H9 (cell line): ENCODE measurements at regions not wholly inside any gene's neighbourhood (a gene's known extent, or its start where the extent isn't known, plus 50 kb on each side); places are given as distances from the start of the nearest gene placed in this dataset.

ENCODE experiments used
- DNase-seq: peaks from one replicate; pipeline ENCODE4 v3.0.0-alpha.2; 2017
- H2AFZ ChIP-seq: one replicate; pipeline ENCODE4 v1.6.1; 2013; ENCODE audit warnings: mild to moderate bottlenecking, low read length, control low read depth, moderate library complexity
- H2AK5ac ChIP-seq: 2 replicates; pipeline ENCODE4 v1.6.1; 2013; ENCODE audit warnings: low read length, control low read depth, mixed read lengths; ENCODE audit not compliant: insufficient read length
- H2BK120ac ChIP-seq: one replicate; pipeline ENCODE4 v1.6.1; 2013; ENCODE audit warnings: low read depth, mild to moderate bottlenecking, low read length, control low read depth, inconsistent platforms; ENCODE audit not compliant: poor library complexity, severe bottlenecking
- H2BK12ac ChIP-seq: 2 replicates; pipeline ENCODE4 v1.6.1; 2013; ENCODE audit warnings: low read length, control low read depth, mixed read lengths, low read depth; ENCODE audit not compliant: insufficient read length
- H2BK15ac ChIP-seq: 2 replicates; pipeline ENCODE4 v1.6.1; 2013; ENCODE audit warnings: low read depth, low read length, control low read depth
- H2BK20ac ChIP-seq: one replicate; pipeline ENCODE4 v1.6.1; 2013; ENCODE audit warnings: low read depth, mild to moderate bottlenecking, low read length, control low read depth, inconsistent platforms; ENCODE audit not compliant: poor library complexity, severe bottlenecking
- H2BK5ac ChIP-seq: 2 replicates; pipeline ENCODE4 v1.6.1; 2013; ENCODE audit warnings: low read length, control low read depth, mixed read lengths; ENCODE audit not compliant: insufficient read length
- H3K14ac ChIP-seq: 2 replicates; pipeline ENCODE4 v1.6.1; 2013; ENCODE audit warnings: low read length, control low read depth; ENCODE audit not compliant: insufficient read depth
- H3K18ac ChIP-seq: 2 replicates; pipeline ENCODE4 v1.6.1; 2013; ENCODE audit warnings: low read depth, mild to moderate bottlenecking, mixed read lengths, low read length, control low read depth; ENCODE audit not compliant: insufficient read length
- H3K23ac ChIP-seq: 2 replicates; pipeline ENCODE4 v1.6.1; 2013; ENCODE audit warnings: low read length, control low read depth, mixed read lengths, low read depth; ENCODE audit not compliant: insufficient read length
- H3K23me2 ChIP-seq: 2 replicates; pipeline ENCODE4 v1.6.1; 2013; ENCODE audit warnings: low read depth, mild to moderate bottlenecking, mixed read lengths, low read length, control low read depth; ENCODE audit not compliant: insufficient read length, poor library complexity, severe bottlenecking
- H3K27ac ChIP-seq: 2 replicates; pipeline ENCODE4 v1.5.1; 2013; ENCODE audit warnings: low read length, control low read depth, mixed read lengths, low read depth; ENCODE audit not compliant: insufficient read length
- H3K27me3 ChIP-seq: 2 replicates; pipeline ENCODE4 v1.6.1; 2013; ENCODE audit warnings: low read length, control low read depth, inconsistent platforms; ENCODE audit not compliant: insufficient read depth
- H3K4ac ChIP-seq: 2 replicates; pipeline ENCODE4 v1.6.1; 2013; ENCODE audit warnings: low read depth, mild to moderate bottlenecking, control low read depth, inconsistent platforms, low read length, moderate library complexity
- H3K4me1 ChIP-seq: 2 replicates; pipeline ENCODE4 v1.6.1; 2013; ENCODE audit warnings: low read length, control low read depth, inconsistent platforms; ENCODE audit not compliant: insufficient read depth
- H3K4me2 ChIP-seq: 2 replicates; pipeline ENCODE4 v1.6.1; 2013; ENCODE audit warnings: low read length, control low read depth, mixed read lengths; ENCODE audit not compliant: insufficient read length, insufficient read depth
- H3K56ac ChIP-seq: 2 replicates; pipeline ENCODE4 v1.6.1; 2013; ENCODE audit warnings: low read depth, mild to moderate bottlenecking, mixed read lengths, low read length, control low read depth; ENCODE audit not compliant: insufficient read length
- H3K79me1 ChIP-seq: 2 replicates; pipeline ENCODE4 v1.6.1; 2013; ENCODE audit warnings: low read depth, mild to moderate bottlenecking, moderate library complexity, low read length, control low read depth, inconsistent platforms; ENCODE audit not compliant: insufficient read depth, poor library complexity, severe bottlenecking
- H3K79me2 ChIP-seq: 2 replicates; pipeline ENCODE4 v1.6.1; 2013; ENCODE audit warnings: low read length, control low read depth, inconsistent platforms; ENCODE audit not compliant: insufficient read depth
- H3K9ac ChIP-seq: 2 replicates; pipeline ENCODE4 v1.6.1; 2013; ENCODE audit warnings: low read length, control low read depth, mixed read lengths; ENCODE audit not compliant: insufficient read length; ENCODE audit errors: extremely low read depth
- H3K9me3 ChIP-seq: one replicate; pipeline ENCODE4 v1.6.1; 2013; ENCODE audit warnings: low read depth, low read length, inconsistent platforms; ENCODE audit not compliant: control insufficient read depth
- H3T11ph ChIP-seq: one replicate; pipeline ENCODE4 v1.6.1; 2013; ENCODE audit warnings: mild to moderate bottlenecking, low read length, control low read depth, inconsistent platforms
- H4K20me1 ChIP-seq: one replicate; pipeline ENCODE4 v1.6.1; 2013; ENCODE audit not compliant: control insufficient read depth, insufficient read length, insufficient read depth
- H4K5ac ChIP-seq: 2 replicates; pipeline ENCODE4 v1.6.1; 2013; ENCODE audit warnings: low read depth, mild to moderate bottlenecking, mixed read lengths, low read length, control low read depth; ENCODE audit not compliant: insufficient read length
- H4K8ac ChIP-seq: replicated peaks from 2 replicates; pipeline ENCODE4 v1.6.1; 2013; ENCODE audit warnings: low read length, control low read depth, mixed read lengths, low read depth; ENCODE audit not compliant: insufficient read length
- H4K91ac ChIP-seq: 2 replicates; pipeline ENCODE4 v1.6.1; 2013; ENCODE audit warnings: low read depth, mild to moderate bottlenecking, moderate library complexity, mixed read lengths, low read length, control low read depth; ENCODE audit not compliant: insufficient read length
- H3K27ac Mint-ChIP-seq, 3 experiments: 2 replicates in 2 of 3; 3 replicates in 1 of 3; pipeline ENCODE4 v1.8.0; 2020 to 2021; ENCODE audit warnings: mixed read lengths in 3 of 3, mild to moderate bottlenecking in 1 of 3, moderate library complexity in 1 of 3
- H3K27me3 Mint-ChIP-seq: 2 replicates; pipeline ENCODE4 v1.8.0; 2021; ENCODE audit warnings: low read depth, mild to moderate bottlenecking, moderate library complexity, mixed read lengths
- H3K36me3 Mint-ChIP-seq, 3 experiments: 2 replicates in 2 of 3; 3 replicates in 1 of 3; pipeline ENCODE4 v1.8.0; 2020 to 2021; ENCODE audit warnings: low read depth in 3 of 3, mixed read lengths in 3 of 3; ENCODE audit not compliant: insufficient read depth in 1 of 3
- H3K4me1 Mint-ChIP-seq, 2 experiments: 2 replicates each; pipeline ENCODE4 v1.8.0; 2020; ENCODE audit warnings: mixed read lengths in 2 of 2
- H3K4me3 Mint-ChIP-seq, 2 experiments: 2 replicates in 1 of 2; 3 replicates in 1 of 2; pipeline ENCODE4 v1.8.0; 2020 to 2021; ENCODE audit warnings: mild to moderate bottlenecking in 2 of 2, mixed read lengths in 2 of 2, moderate library complexity in 1 of 2
- H3K9me3 Mint-ChIP-seq, 2 experiments: 2 replicates in 1 of 2; 3 replicates in 1 of 2; pipeline ENCODE4 v1.8.0; 2020; ENCODE audit warnings: mild to moderate bottlenecking in 2 of 2, mixed read lengths in 2 of 2, moderate library complexity in 1 of 2
- WGBS: extraction: QIAGEN DNeasy Blood & Tissue Kit; methylation state at CpG from one replicate; pipeline ENCODE4 v1.1.7; 2013; ENCODE audit warnings: missing lambda C conversion rate, low lambda C conversion rate, mixed read lengths; ENCODE audit not compliant: insufficient read length; ENCODE audit errors: extremely low coverage; 5-methylcytosine and 5-hydroxymethylcytosine counted together
- TF ChIP-seq, protein P1 (sequence below): fragments of 200-600 bp; sonication (generic); conservative IDR thresholded peaks from 3 replicates; pipeline ENCODE4 v1.8.0; 2021; ENCODE audit warnings: antibody characterized with exemption, mild to moderate bottlenecking

DNA sequence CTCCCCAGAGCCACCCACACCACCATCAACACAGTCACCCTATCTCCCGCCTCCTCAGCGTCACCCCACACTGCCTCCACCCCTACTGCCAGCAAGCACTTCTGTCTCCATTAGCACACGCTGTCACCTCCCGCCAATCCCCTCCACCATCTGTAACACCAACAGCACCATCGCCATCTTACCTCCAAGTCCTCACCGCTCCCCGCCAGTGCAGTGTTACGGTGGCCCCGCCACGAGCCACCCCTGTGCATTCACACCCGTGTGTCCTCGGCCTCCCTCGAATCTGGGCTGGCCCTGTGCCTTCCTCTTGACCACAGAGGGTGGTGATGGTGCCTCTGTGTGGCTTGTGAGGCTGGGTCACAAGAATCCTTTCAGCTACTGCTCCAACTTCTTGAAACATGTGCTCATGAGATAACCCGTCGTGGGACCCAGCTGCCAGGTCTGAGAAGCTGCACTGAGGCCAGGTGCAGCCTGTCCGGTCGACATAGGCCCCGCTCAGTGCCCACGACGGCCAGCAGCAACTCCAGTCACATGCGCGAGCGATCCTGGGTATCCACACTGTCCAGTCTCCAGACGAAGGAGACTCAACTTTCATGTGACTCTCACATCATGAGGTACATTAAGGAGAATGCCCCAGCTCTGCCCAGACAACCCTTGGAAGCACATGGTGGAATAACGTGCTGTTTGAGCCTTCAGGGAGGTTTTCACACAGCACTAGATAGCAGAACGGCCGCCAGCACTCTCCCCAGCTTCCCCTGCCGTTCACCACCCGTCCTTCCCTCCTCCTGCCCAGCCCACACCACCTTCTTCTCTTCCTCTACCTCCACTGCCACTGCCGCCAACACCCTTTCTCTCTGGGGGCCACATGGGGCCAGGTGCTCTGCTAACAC lies 72.6 kb upstream of the ASB18 start:
- Histone ChIP-seq H3K4ac (no peak overlapping the region), H3K9ac (no peak overlapping the region), H3K23ac (no peak overlapping the region), H2BK15ac (no peak overlapping the region), H3K79me1 (no peaks in the 10 kb centered on the region), H2BK5ac (no peak overlapping the region), H3K23me2 (no peaks in the 10 kb centered on the region), H3K4me1 (no peaks in the 10 kb centered on the region), H3K27me3 (no peaks in the 10 kb centered on the region), H4K91ac (no peak overlapping the region), H3K56ac (no peak overlapping the region), H4K20me1 (no peaks in the 10 kb centered on the region), H2BK20ac (no peak overlapping the region), H3K18ac (no peak overlapping the region), H3T11ph (no peak overlapping the region), H3K27ac (no peak overlapping the region), H2BK120ac (no peak overlapping the region), H3K14ac (peak overlapping the region; percentile 24; the same call in 1 of the 2 replicates), H2BK12ac (no peak overlapping the region), H2AK5ac (no peak overlapping the region), H4K5ac (no peak overlapping the region), H3K4me2 (no peak overlapping the region), H3K79me2 (no peaks in the 10 kb centered on the region), H3K9me3 (no peaks in the 10 kb centered on the region), H4K8ac (no peak overlapping the region), H2AFZ (no peak overlapping the region)
- H3K27me3 Mint-ChIP-seq, result peaks cover 2% of the 10 kb centered on the region; the same call in 1 of the 2 replicates
- peak overlapping the region in 1 of 3 experiments; percentile 81; a peak in 2 of 7 replicates for H3K27ac Mint-ChIP-seq
- H3K36me3 Mint-ChIP-seq, result peaks cover 8 to 18% (median 10%) of the 10 kb centered on the region in 3 experiments
- peaks cover 12 to 16% of the 10 kb centered on the region in 2 experiments for H3K4me1 Mint-ChIP-seq
- TF ChIP-seq, protein P1, sequence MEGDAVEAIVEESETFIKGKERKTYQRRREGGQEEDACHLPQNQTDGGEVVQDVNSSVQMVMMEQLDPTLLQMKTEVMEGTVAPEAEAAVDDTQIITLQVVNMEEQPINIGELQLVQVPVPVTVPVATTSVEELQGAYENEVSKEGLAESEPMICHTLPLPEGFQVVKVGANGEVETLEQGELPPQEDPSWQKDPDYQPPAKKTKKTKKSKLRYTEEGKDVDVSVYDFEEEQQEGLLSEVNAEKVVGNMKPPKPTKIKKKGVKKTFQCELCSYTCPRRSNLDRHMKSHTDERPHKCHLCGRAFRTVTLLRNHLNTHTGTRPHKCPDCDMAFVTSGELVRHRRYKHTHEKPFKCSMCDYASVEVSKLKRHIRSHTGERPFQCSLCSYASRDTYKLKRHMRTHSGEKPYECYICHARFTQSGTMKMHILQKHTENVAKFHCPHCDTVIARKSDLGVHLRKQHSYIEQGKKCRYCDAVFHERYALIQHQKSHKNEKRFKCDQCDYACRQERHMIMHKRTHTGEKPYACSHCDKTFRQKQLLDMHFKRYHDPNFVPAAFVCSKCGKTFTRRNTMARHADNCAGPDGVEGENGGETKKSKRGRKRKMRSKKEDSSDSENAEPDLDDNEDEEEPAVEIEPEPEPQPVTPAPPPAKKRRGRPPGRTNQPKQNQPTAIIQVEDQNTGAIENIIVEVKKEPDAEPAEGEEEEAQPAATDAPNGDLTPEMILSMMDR, result no peak
- peaks cover 9 to 14% of the 10 kb centered on the region in 2 experiments; a peak in 4 of 5 replicates for H3K9me3 Mint-ChIP-seq
- H3K4me3 Mint-ChIP-seq, result no peak overlapping the region
- no peak for DNase-seq
- no CpG with 5 or more reads among the region's 30 CpGs for WGBS
